Mesothelial cell of epicardium (in vitro differentiated cells): ENCODE measurements at regions not wholly inside any gene's neighbourhood (a gene's known extent, or its start where the extent isn't known, plus 50 kb on each side); places are given as distances from the start of the nearest gene placed in this dataset.

Experiments used
- DNase-seq, 2 experiments: peaks; one replicate each; pipeline ENCODE4 v3.0.0; 2021; ENCODE audit warnings: low spot score in 2 of 2; ENCODE audit not compliant: unreplicated experiment in 2 of 2
- H3K27ac Mint-ChIP-seq: 2 replicates; pipeline ENCODE4 v1.8.0; 2021; ENCODE audit warnings: mixed read lengths
- H3K27me3 Mint-ChIP-seq: 2 replicates; pipeline ENCODE4 v1.8.0; 2021; ENCODE audit warnings: low read depth, mixed read lengths
- H3K36me3 Mint-ChIP-seq: 2 replicates; pipeline ENCODE4 v1.8.0; 2021; ENCODE audit warnings: mixed read lengths
- H3K4me1 Mint-ChIP-seq: 2 replicates; pipeline ENCODE4 v1.8.0; 2021; ENCODE audit warnings: mixed read lengths
- H3K4me3 Mint-ChIP-seq: 2 replicates; pipeline ENCODE4 v1.8.0; 2021; ENCODE audit warnings: mild to moderate bottlenecking, moderate library complexity, mixed read lengths
- H3K9me3 Mint-ChIP-seq: 2 replicates; pipeline ENCODE4 v1.8.0; 2021; ENCODE audit warnings: mixed read lengths
- CTCF ChIP-seq: fragments of 200-600 bp; sonication (generic); IDR thresholded peaks from one replicate; pipeline ENCODE4 v1.5.0; 2021; ENCODE audit warnings: antibody characterized with exemption; ENCODE audit not compliant: unreplicated experiment

GRCh38 chr3:103055021-103055520 lies 620.3 kb downstream of the ZPLD1 start:
- H3K27ac Mint-ChIP-seq, result no peak overlapping the region
- no peak for DNase-seq

GRCh38 chr3:103056542-103056941 lies 621.7 kb downstream of the ZPLD1 start:
- H3K27me3 Mint-ChIP-seq, result no peaks in the 10 kb centered on the region
- H3K4me3 Mint-ChIP-seq, result no peak overlapping the region
- H3K36me3 Mint-ChIP-seq, result no peaks in the 10 kb centered on the region
- no peak for TF ChIP-seq CTCF
- no peak overlapping the region for H3K27ac Mint-ChIP-seq
- peaks cover 25% of the 10 kb centered on the region for H3K4me1 Mint-ChIP-seq
- DNase-seq, result no peak
- no peaks in the 10 kb centered on the region for H3K9me3 Mint-ChIP-seq

More at GRCh38 chr3:103055021-103055520, 620.3 kb downstream of the ZPLD1 start:
- no peaks in the 10 kb centered on the region for H3K36me3 Mint-ChIP-seq
- H3K4me3 Mint-ChIP-seq, result no peak overlapping the region
- no peak for TF ChIP-seq CTCF
- H3K9me3 Mint-ChIP-seq, result no peaks in the 10 kb centered on the region
- H3K27me3 Mint-ChIP-seq, result no peaks in the 10 kb centered on the region
- peaks cover 25% of the 10 kb centered on the region for H3K4me1 Mint-ChIP-seq

GRCh38 chr3:103057003-103057402 lies 622.2 kb downstream of the ZPLD1 start:
- H3K9me3 Mint-ChIP-seq, result no peaks in the 10 kb centered on the region
- no peak for DNase-seq
- no peaks in the 10 kb centered on the region for H3K36me3 Mint-ChIP-seq
- H3K4me3 Mint-ChIP-seq, result no peak overlapping the region
- no peak overlapping the region for H3K27ac Mint-ChIP-seq
- H3K27me3 Mint-ChIP-seq, result no peaks in the 10 kb centered on the region
- H3K4me1 Mint-ChIP-seq, result peaks cover 25% of the 10 kb centered on the region
- no peak for TF ChIP-seq CTCF

GRCh38 chr3:103057487-103057886 lies 622.7 kb downstream of the ZPLD1 start:
- Mint-ChIP-seq H3K4me1 (peaks cover 21% of the 10 kb centered on the region), H3K9me3 (no peaks in the 10 kb centered on the region), H3K36me3 (no peaks in the 10 kb centered on the region), H3K27me3 (no peaks in the 10 kb centered on the region), H3K27ac (no peak overlapping the region), H3K4me3 (no peak overlapping the region)
- no peak for TF ChIP-seq CTCF
- no peak for DNase-seq

GRCh38 chr3:103059432-103059831 lies 624.6 kb downstream of the ZPLD1 start:
- no peaks in the 10 kb centered on the region for H3K27me3 Mint-ChIP-seq
- H3K4me3 Mint-ChIP-seq, result no peak overlapping the region
- peak overlapping the region; percentile 0 for H3K27ac Mint-ChIP-seq

More at GRCh38 chr3:103059432-103059831, 624.6 kb downstream of the ZPLD1 start:
- Mint-ChIP-seq H3K9me3 (no peaks in the 10 kb centered on the region), H3K4me1 (peaks cover 28% of the 10 kb centered on the region), H3K36me3 (no peaks in the 10 kb centered on the region)
- TF ChIP-seq CTCF, result no peak
- DNase-seq, result no peak
